HG02623 (cell line): ENCODE measurements at regions not wholly inside any gene's neighbourhood (a gene's known extent, or its start where the extent isn't known, plus 50 kb on each side); places are given as distances from the start of the nearest gene placed in this dataset.

ENCODE experiments used
- ATAC-seq: cut with Tn5 transposase; IDR thresholded peaks from one replicate; pipeline ENCODE4 v1.9.1; 2021; ENCODE audit warnings: moderate library complexity; ENCODE audit not compliant: unreplicated experiment

- ATAC-seq: no peak
These were observed 103.7 kb upstream of the SYT1 start for GRCh38 chr12:78760906-78761305.

GRCh38 chr12:78764913-78765312 is 99.7 kb upstream of the SYT1 start:
- ATAC-seq: no peak

- no peak for ATAC-seq
These were observed 97.2 kb upstream of the SYT1 start for GRCh38 chr12:78767264-78767981.

- no peak for ATAC-seq
These were observed 86.2 kb upstream of the SYT1 start for GRCh38 chr12:78778339-78778738.

GRCh38 chr12:78787576-78787975 is 77.0 kb upstream of the SYT1 start:
- no peak for ATAC-seq

- no peak for ATAC-seq
These were observed 74.4 kb upstream of the SYT1 start for GRCh38 chr12:78790148-78790547.

GRCh38 chr12:78792052-78792698 is 72.4 kb upstream of the SYT1 start:
- no peak for ATAC-seq

- no peak for ATAC-seq
These were observed 71.1 kb upstream of the SYT1 start for GRCh38 chr12:78793491-78793890.

- no peak for ATAC-seq
These were observed 70.6 kb upstream of the SYT1 start for GRCh38 chr12:78793982-78794381.

GRCh38 chr12:78795934-78796445 is 68.6 kb upstream of the SYT1 start:
- ATAC-seq: no peak

GRCh38 chr12:78797196-78797931 is 67.2 kb upstream of the SYT1 start:
- no peak for ATAC-seq

- no peak for ATAC-seq
These were observed 64.9 kb upstream of the SYT1 start for GRCh38 chr12:78799649-78800048.

GRCh38 chr12:78802593-78802992 is 62.0 kb upstream of the SYT1 start:
- no peak for ATAC-seq

GRCh38 chr12:78804262-78804661 is 60.3 kb upstream of the SYT1 start:
- no peak for ATAC-seq
